Tibial nerve (tissue), 4 donors: ENCODE measurements at regions not wholly inside any gene's neighbourhood (a gene's known extent, or its start where the extent isn't known, plus 50 kb on each side); places are given as distances from the start of the nearest gene placed in this dataset.

ENCODE experiments used
- EP300 ChIP-seq, 2 donors: sonication (generic); formaldehyde crosslinking; IDR thresholded peaks; one replicate each; pipeline ENCODE4 v1.6.1; 2017; ENCODE audit warnings: antibody characterized with exemption in 2 of 2, mild to moderate bottlenecking in 1 of 2
- POLR2A ChIP-seq, 2 donors: fragments of 450-650 bp; IDR thresholded peaks; one replicate each; pipeline ENCODE4 v1.6.1; 2017; ENCODE audit warnings: antibody characterized with exemption in 2 of 2, mild to moderate bottlenecking in 2 of 2, moderate library complexity in 2 of 2
- TF ChIP-seq, protein P1 (sequence below), 5 experiments: fragments of 200-600 bp in 3 of 5; fragments of 450-650 bp in 2 of 5; sonication (generic) in 3 of 5; IDR thresholded peaks; one replicate each; pipeline ENCODE4 v1.5.1; 2016 to 2019; ENCODE audit warnings: antibody characterized with exemption in 5 of 5, mild to moderate bottlenecking in 3 of 5, moderate library complexity in 2 of 5

DNA sequence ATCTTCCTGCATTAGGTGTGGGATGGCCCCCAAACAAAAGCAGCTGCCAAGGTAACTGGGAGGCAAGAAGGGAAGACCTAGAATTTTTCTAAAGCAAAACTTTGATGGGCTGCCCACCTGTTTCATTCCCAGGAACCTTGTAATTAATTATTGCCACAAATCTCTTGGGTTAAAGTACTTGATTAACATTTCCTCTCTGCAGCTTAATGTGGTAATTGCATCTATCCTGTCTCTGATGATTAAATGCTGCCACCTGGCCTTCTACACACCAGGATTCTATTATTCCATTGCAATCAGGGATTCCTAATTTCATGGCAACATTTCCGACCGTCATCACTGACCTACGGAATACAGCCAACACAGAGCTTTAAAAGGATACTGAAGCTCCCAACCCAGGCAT lies 68.3 kb upstream of the RC3H1 start:
- TF ChIP-seq POLR2A (IDR thresholded peaks at IDR 0.05) (no peak), EP300 (IDR thresholded peaks at IDR 0.05) (no peak)
- TF ChIP-seq, protein P1, sequence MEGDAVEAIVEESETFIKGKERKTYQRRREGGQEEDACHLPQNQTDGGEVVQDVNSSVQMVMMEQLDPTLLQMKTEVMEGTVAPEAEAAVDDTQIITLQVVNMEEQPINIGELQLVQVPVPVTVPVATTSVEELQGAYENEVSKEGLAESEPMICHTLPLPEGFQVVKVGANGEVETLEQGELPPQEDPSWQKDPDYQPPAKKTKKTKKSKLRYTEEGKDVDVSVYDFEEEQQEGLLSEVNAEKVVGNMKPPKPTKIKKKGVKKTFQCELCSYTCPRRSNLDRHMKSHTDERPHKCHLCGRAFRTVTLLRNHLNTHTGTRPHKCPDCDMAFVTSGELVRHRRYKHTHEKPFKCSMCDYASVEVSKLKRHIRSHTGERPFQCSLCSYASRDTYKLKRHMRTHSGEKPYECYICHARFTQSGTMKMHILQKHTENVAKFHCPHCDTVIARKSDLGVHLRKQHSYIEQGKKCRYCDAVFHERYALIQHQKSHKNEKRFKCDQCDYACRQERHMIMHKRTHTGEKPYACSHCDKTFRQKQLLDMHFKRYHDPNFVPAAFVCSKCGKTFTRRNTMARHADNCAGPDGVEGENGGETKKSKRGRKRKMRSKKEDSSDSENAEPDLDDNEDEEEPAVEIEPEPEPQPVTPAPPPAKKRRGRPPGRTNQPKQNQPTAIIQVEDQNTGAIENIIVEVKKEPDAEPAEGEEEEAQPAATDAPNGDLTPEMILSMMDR (IDR thresholded peaks at IDR 0.05) = no peak
